ENCODE measurements at regions not wholly inside any gene's neighbourhood (a gene's known extent, or its start where the extent isn't known, plus 50 kb on each side); places are given as distances from the start of the nearest gene placed in this dataset.

GRCh38 chr13:110798081-110798994 lies 84.8 kb downstream of the ING1 start:
- TF ChIP-seq ELF1 (IDR thresholded peaks at IDR 0.05; ENCODE audit: borderline replicate concordance, low read depth): no peak
- no peak for TF ChIP-seq POLR2A (IDR thresholded peaks at IDR 0.05; ENCODE audit: borderline replicate concordance, extremely low read depth, insufficient read depth, insufficient read length)
- no peak for TF ChIP-seq CTCF (IDR thresholded peaks at IDR 0.05 in 2 of 3, conservative IDR thresholded peaks at IDR 0.05 in 1 of 3; ENCODE audit: borderline replicate concordance in 1 of 3, insufficient read depth in 1 of 3, low read depth in 2 of 3, low read length in 2 of 3)
- TF ChIP-seq YY1 (IDR thresholded peaks at IDR 0.05; ENCODE audit: extremely low read depth, insufficient replicate concordance, low read depth, low read length): no peak
- no peak for TF ChIP-seq ZFX (IDR thresholded peaks at IDR 0.05)
- no peak for TF ChIP-seq REST (IDR thresholded peaks at IDR 0.05; ENCODE audit: low read depth)
- TF ChIP-seq RAD21 (IDR thresholded peaks at IDR 0.05; ENCODE audit: low read depth): no peak
- TF ChIP-seq POLR2AphosphoS5 (IDR thresholded peaks at IDR 0.05; ENCODE audit: low read depth, low read length): no peak
- TF ChIP-seq ZBTB33 (IDR thresholded peaks at IDR 0.05; ENCODE audit: extremely low read depth, insufficient replicate concordance, low read length): no peak
- TF ChIP-seq EZH2 (IDR thresholded peaks at IDR 0.05): no peak
- TF ChIP-seq SRF (IDR thresholded peaks at IDR 0.05; ENCODE audit: low read depth): no peak
- TF ChIP-seq ZNF274 (IDR thresholded peaks at IDR 0.05; ENCODE audit: low read depth, low read length): no peak
